ENCODE measurements at regions not wholly inside any gene's neighbourhood (a gene's known extent, or its start where the extent isn't known, plus 50 kb on each side); places are given as distances from the start of the nearest gene placed in this dataset.
"Not testable (repeated sequence)": the region's sequence is repeated elsewhere in the genome, so short reads cannot be mapped to it uniquely, and the experiment has no call there.

- DNase-seq (ENCODE audit: low spot score): not testable (repeated sequence)
Observed at GRCh38 chr17:20633268-20634059, 53.9 kb downstream of the CDRT15L2 start.

GRCh38 chr17:20640147-20640546 lies 60.6 kb downstream of the CDRT15L2 start:
- DNase-seq (ENCODE audit: low spot score): not testable (repeated sequence)

DNA sequence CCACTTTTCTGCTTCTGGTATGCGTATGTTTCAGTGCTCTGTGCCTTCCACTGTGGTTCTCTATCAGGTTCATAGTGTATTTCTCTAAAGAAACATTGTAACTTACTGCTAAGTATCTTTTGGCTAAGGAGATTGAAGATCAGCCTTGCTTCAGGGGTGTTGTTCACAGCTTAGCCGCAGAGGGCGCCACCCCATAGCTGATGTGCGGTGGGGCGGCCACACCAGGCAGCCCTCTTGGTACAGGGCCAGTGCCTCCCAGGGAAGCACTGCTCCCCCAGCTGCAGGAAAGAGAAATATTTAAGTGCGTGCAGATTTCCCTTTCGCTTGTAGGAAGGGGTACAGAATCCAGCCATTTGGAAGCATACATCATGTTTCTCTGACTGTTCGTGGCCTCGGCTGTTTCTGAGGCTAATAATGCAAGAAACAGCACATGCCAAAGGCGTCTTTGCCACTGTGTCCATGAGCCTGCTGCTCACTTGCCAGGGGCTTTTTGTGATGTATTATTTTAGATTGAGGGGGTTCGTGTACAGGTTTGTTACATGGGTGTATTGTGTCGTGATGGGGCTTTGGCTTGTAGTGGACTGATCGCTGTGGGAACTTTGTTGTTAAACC lies 67.2 kb downstream of the CDRT15L2 start:
- not testable (repeated sequence) for DNase-seq (ENCODE audit: low spot score)

- not testable (repeated sequence) for DNase-seq (ENCODE audit: low spot score)
Observed at GRCh38 chr17:20649097-20649767, 69.7 kb downstream of the CDRT15L2 start.

DNA sequence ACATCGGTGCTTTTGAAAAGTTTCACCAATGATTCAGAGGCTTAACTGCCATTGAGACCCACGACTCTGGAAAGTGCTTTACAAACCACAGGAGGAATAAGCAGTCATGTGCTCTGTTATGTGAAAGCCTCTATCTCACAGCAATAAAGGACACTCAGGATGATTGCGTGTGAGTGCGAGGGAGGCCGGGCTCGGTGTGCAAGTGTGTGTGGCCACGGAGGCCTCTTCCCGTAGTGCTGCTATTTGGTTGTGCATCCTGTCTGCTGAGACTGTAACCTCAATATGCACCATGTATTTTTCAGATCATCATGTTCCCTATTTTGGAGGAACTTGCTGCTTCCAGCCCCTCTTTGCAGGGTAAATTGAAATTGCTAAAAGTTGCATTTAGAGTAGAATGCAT lies 71.5 kb downstream of the CDRT15L2 start:
- not testable (repeated sequence) for DNase-seq (ENCODE audit: low spot score)

GRCh38 chr17:20651736-20652135 lies 72.2 kb downstream of the CDRT15L2 start:
- DNase-seq (ENCODE audit: low spot score): not testable (repeated sequence)

- not testable (repeated sequence) for DNase-seq (ENCODE audit: low spot score)
Observed at GRCh38 chr17:20653391-20653790, 73.9 kb downstream of the CDRT15L2 start.

GRCh38 chr17:20654114-20654513 lies 74.6 kb downstream of the CDRT15L2 start:
- not testable (repeated sequence) for DNase-seq (ENCODE audit: low spot score)

DNA sequence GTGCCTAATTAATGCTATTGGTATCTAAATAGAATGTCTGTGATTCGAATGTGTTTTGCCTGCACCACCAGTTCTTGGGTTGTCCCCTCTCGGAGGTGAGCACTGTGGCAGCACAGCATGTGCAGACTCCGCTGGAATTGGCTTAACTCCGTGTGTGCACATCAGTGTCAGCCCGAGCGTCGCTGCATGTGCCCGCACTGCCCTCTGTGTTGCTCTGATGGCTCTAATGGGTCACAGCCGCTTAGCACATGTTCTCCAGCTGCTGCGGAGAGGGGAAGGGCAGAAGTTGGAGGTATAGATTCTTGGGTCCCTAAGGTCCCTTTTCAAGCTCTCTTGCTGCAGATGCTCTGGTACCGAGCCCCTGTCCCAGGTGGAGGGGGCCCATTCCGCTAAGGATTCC lies 75.1 kb downstream of the CDRT15L2 start:
- DNase-seq (ENCODE audit: low spot score): not testable (repeated sequence)

GRCh38 chr17:20665103-20665955 lies 85.8 kb downstream of the CDRT15L2 start:
- DNase-seq (ENCODE audit: low spot score): not testable (repeated sequence)

DNA sequence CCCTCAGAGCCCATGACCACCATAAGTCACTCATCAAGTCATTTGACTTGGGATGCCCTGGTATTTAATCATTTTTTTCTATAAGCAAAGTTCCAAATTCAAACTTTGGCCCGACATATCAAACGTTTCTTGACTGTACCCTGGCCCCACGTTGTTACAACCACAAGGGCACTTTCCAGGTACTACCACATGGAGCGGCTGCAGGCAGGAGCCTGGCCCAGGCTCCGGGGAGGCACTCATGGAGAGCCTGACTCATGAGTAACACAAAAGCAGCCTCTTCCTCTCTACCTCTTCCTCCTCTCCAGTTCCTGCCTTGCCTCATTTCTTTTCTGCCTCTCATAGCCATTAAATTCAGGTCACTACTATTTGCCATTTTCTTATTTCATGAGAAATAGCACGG lies 87.2 kb downstream of the CDRT15L2 start:
- DNase-seq (ENCODE audit: low spot score): not testable (repeated sequence)

- DNase-seq (ENCODE audit: low spot score): not testable (repeated sequence)
Observed at GRCh38 chr17:20667712-20668111, 88.2 kb downstream of the CDRT15L2 start.

- DNase-seq (ENCODE audit: low spot score): not testable (repeated sequence)
Observed at GRCh38 chr17:20668316-20668715, 88.8 kb downstream of the CDRT15L2 start.

GRCh38 chr17:20668868-20669267 lies 89.3 kb downstream of the CDRT15L2 start:
- not testable (repeated sequence) for DNase-seq (ENCODE audit: low spot score)

GRCh38 chr17:20670506-20670905 lies 91.0 kb downstream of the CDRT15L2 start:
- not testable (repeated sequence) for DNase-seq (ENCODE audit: low spot score)

DNA sequence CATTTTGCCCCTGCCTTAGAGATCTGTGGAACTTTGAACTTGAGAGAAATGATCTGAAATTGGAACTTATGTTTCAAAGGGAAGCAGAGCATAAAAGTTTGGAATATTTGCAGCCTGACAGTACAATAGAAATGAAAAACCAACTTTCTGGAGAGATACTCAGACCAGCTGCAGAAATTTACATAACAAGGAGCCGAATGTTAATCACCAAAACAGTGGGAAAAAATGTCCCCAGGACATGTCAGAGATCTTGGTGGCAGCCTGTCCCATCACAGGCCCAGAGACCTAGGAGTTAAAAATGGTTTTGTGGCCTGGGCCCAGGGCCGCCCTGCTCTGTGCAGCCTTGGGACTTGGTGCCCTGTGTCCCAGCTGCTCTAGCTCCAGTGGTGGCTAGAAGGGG lies 94.8 kb downstream of the CDRT15L2 start:
- not testable (repeated sequence) for DNase-seq (ENCODE audit: low spot score)

DNA sequence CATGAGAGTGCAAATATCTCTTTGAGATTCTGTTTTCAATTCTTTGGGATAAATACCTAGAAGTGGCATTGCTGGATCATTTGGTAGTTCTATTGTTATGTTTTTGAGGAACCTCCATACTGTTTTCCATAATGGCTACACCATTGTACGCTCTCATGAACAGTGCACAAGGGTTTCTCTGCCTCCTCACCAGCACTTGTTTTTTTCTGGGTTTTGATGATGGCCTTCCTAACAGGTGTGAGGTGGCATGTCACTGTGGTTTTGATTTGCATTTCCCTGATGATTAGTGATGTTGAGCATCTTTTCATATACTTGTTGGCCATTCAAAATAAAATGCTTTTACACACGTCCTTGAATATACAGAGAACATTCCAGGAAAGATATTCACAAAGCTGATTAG lies 96.2 kb downstream of the CDRT15L2 start:
- DNase-seq (ENCODE audit: low spot score): not testable (repeated sequence)

GRCh38 chr17:20676656-20677055 lies 97.1 kb downstream of the CDRT15L2 start:
- DNase-seq (ENCODE audit: low spot score): not testable (repeated sequence)

GRCh38 chr17:20677469-20677868 lies 97.9 kb downstream of the CDRT15L2 start:
- DNase-seq (ENCODE audit: low spot score): not testable (repeated sequence)

DNA sequence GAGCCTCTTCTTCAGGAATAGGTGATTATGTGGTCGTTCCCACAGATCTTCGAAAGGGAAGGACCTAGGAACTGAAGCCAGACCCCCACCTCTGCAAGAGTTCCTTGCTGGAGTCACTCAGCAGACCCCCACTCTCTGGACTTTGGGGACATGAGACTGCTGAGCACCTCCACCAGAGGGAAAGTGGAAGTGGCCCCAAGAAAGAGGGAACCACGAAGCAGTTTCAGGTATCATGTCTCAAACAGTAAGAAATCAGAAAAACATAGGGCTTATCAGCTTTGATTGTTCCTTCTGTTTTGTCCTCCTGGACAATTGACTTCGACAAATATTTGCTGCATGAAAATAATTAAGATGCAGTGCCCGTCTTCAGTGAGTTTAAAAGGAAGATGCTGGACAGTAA lies 98.9 kb downstream of the CDRT15L2 start:
- not testable (repeated sequence) for DNase-seq (ENCODE audit: low spot score)

All from mucosa of gallbladder (tissue), 1 donor.